ENCODE measurements at regions not wholly inside any gene's neighbourhood (a gene's known extent, or its start where the extent isn't known, plus 50 kb on each side); places are given as distances from the start of the nearest gene placed in this dataset.

DNA sequence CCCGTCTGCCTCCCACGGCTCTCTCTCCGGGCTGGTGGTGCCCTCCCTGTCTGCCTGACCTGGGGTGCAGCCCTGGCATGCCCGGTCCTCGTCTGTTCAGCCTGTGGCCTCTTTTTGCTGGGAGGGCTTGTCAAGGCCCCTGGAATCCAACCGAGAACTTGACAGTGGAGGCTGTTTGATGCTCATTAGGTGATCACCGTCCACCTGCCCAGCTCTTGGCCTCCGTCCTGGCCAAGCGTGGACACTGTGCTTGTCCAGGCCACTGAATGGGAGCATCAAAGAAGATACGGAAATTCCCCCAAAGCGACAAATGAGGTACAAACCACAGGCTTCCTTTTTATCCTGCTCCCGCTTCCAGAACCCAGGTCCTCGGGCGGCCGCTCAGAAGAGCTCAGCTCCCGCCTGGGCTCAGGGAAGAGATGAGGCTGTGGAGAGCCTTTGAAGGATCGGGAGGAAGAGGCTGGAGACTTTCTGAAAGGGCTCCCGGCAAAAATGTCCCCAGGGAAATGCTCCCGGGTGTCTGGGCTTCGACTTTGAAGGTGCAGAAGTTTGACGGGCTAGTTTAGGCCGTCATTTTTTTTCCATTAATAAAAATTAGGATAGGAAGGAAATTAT lies 1273.9 kb downstream of the BRD1 start:
- H3K4me1 ChIP-seq (ENCODE audit: control insufficient read depth in 1 of 2, low read depth in 2 of 2), result no peaks in the 10 kb centered on the region
- DNase-seq (ENCODE audit: low spot score) (no peak), ATAC-seq (ENCODE audit: insufficient number of reproducible peaks, low FRiP score, low read depth) (no peak)
- H3K9me3 ChIP-seq, result no peaks in the 10 kb centered on the region
- no peak overlapping the region for H3K27ac ChIP-seq
- H3K27me3 ChIP-seq (replicated peaks; ENCODE audit: insufficient read depth), result no peaks in the 10 kb centered on the region
- H3K4me3 ChIP-seq, result no peak overlapping the region
- no peaks in the 10 kb centered on the region for H3K36me3 ChIP-seq
- TF ChIP-seq, protein P1, sequence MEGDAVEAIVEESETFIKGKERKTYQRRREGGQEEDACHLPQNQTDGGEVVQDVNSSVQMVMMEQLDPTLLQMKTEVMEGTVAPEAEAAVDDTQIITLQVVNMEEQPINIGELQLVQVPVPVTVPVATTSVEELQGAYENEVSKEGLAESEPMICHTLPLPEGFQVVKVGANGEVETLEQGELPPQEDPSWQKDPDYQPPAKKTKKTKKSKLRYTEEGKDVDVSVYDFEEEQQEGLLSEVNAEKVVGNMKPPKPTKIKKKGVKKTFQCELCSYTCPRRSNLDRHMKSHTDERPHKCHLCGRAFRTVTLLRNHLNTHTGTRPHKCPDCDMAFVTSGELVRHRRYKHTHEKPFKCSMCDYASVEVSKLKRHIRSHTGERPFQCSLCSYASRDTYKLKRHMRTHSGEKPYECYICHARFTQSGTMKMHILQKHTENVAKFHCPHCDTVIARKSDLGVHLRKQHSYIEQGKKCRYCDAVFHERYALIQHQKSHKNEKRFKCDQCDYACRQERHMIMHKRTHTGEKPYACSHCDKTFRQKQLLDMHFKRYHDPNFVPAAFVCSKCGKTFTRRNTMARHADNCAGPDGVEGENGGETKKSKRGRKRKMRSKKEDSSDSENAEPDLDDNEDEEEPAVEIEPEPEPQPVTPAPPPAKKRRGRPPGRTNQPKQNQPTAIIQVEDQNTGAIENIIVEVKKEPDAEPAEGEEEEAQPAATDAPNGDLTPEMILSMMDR (IDR thresholded peaks at IDR 0.05), result no peak

DNA sequence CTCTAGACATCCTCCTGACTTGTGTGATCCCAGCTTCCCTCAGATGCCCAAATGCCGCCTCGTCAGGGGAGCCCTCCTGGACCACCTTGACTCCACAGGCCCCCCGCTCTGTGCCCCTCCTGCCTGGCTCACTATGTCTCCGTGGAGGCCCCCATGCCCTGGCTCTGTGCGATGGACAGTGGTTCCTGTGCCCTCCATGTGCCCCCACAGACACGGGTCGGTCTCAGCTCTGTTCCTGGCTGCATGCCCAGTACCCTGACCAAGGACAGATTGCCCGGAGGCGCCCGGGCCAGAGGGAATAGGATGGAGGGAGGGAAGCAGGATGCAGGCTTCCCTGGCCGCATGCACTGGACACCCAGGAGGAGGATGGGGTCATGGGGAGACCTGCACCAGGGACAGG lies 1274.6 kb downstream of the BRD1 start:
- H3K36me3 ChIP-seq, result no peaks in the 10 kb centered on the region
- H3K9me3 ChIP-seq, result no peaks in the 10 kb centered on the region
- TF ChIP-seq, protein P1 (IDR thresholded peaks at IDR 0.05), result no peak
- H3K4me1 ChIP-seq (ENCODE audit: control insufficient read depth in 1 of 2, low read depth in 2 of 2), result no peaks in the 10 kb centered on the region
- H3K27me3 ChIP-seq (replicated peaks; ENCODE audit: insufficient read depth), result no peaks in the 10 kb centered on the region
- no peak overlapping the region for H3K27ac ChIP-seq
- no peak overlapping the region for H3K4me3 ChIP-seq
- DNase-seq (ENCODE audit: low spot score), result no peak
- no peak for ATAC-seq (ENCODE audit: insufficient number of reproducible peaks, low FRiP score, low read depth)

DNA sequence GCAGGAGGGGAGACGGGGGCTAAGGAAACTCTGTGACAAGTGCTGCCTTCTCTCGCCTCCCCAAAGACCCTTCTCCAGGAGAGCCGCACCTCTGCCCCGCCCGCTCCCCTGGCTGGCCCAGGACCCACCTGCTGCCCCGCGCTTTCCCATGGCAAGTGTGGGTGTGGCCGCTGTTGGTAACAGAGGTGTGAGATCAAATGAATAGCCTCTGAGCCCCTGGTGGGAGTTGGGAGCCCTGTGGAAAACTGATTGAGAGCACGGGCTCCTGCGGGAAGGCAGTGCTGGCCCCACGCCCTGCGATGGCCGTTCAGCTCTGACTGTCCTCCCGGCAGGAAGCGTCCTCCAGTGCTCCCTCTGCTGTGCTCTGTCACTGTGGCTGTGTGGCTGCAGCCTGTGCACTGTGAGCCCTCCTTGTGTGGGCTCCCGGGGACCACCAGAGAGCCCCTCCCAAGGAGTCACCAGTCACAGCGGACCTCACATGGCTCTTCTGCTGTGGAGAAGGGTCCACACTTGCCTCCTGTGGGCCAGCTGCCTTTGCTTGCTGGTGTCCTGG lies 1275.9 kb downstream of the BRD1 start:
- no peaks in the 10 kb centered on the region for H3K9me3 ChIP-seq
- no peaks in the 10 kb centered on the region for H3K36me3 ChIP-seq
- ATAC-seq (ENCODE audit: insufficient number of reproducible peaks, low FRiP score, low read depth) (no peak), DNase-seq (ENCODE audit: low spot score) (no peak)
- H3K4me3 ChIP-seq, result no peak overlapping the region
- TF ChIP-seq, protein P1 (IDR thresholded peaks at IDR 0.05), result no peak
- H3K27me3 ChIP-seq (replicated peaks; ENCODE audit: insufficient read depth), result no peaks in the 10 kb centered on the region
- no peak overlapping the region for H3K27ac ChIP-seq
- H3K4me1 ChIP-seq (ENCODE audit: control insufficient read depth in 1 of 2, low read depth in 2 of 2), result no peaks in the 10 kb centered on the region

DNA sequence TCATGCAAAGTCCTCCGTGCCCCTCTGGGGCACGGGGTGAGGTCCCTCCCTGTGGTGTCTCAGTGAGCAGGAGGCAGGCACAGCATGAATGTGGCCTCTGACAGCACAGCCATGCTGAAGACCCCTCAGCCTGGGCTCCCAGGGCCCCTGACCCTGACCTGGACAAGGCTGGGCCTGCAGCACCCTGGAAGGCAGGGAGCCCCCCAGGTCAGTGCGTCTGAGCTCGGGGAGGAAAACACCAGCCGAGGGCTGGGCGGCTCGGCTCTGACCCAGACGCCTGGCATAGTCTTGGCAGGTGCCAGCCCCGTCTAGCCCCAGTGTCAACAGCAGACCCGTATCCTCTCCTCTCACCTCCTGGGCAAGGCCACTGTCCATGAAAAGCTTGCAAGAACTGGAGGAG lies 1276.6 kb downstream of the BRD1 start:
- no peaks in the 10 kb centered on the region for H3K9me3 ChIP-seq
- TF ChIP-seq, protein P1 (IDR thresholded peaks at IDR 0.05), result no peak
- H3K27me3 ChIP-seq (replicated peaks; ENCODE audit: insufficient read depth), result no peaks in the 10 kb centered on the region
- no peaks in the 10 kb centered on the region for H3K36me3 ChIP-seq
- no peak overlapping the region for H3K27ac ChIP-seq
- no peak for DNase-seq (ENCODE audit: low spot score)
- H3K4me1 ChIP-seq (ENCODE audit: control insufficient read depth in 1 of 2, low read depth in 2 of 2), result no peaks in the 10 kb centered on the region
- no peak overlapping the region for H3K4me3 ChIP-seq
- ATAC-seq (ENCODE audit: insufficient number of reproducible peaks, low FRiP score, low read depth), result no peak

DNA sequence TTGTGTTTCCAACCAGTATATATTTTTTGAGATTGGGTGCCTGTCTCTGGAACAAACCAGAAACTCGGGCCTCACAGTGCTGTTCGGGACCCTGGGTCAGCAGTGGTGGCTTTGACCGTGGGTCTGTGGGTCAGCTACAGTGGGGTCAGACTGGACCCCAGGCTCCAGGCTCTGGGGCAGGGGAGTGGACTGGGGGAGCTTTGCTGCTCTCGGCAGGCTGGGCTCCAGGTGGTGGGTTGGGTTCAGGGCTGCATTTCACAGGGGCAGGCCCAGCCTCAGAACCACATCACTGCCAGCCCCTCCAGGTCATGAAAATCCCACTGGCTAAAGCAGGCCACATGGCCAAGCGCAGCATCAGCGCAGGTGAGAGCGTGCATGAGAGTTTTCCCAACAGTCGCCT lies 1279.3 kb downstream of the BRD1 start:
- TF ChIP-seq, protein P1 (IDR thresholded peaks at IDR 0.05), result no peak
- H3K36me3 ChIP-seq, result no peaks in the 10 kb centered on the region
- H3K4me1 ChIP-seq (ENCODE audit: control insufficient read depth in 1 of 2, low read depth in 2 of 2), result no peaks in the 10 kb centered on the region
- ATAC-seq (ENCODE audit: insufficient number of reproducible peaks, low FRiP score, low read depth) (no peak), DNase-seq (ENCODE audit: low spot score) (no peak)
- no peak overlapping the region for H3K4me3 ChIP-seq
- no peaks in the 10 kb centered on the region for H3K27me3 ChIP-seq (replicated peaks; ENCODE audit: insufficient read depth)
- no peak overlapping the region for H3K27ac ChIP-seq
- H3K9me3 ChIP-seq, result no peaks in the 10 kb centered on the region
